ENCODE measurements at regions not wholly inside any gene's neighbourhood (a gene's known extent, or its start where the extent isn't known, plus 50 kb on each side); places are given as distances from the start of the nearest gene placed in this dataset.

DNA sequence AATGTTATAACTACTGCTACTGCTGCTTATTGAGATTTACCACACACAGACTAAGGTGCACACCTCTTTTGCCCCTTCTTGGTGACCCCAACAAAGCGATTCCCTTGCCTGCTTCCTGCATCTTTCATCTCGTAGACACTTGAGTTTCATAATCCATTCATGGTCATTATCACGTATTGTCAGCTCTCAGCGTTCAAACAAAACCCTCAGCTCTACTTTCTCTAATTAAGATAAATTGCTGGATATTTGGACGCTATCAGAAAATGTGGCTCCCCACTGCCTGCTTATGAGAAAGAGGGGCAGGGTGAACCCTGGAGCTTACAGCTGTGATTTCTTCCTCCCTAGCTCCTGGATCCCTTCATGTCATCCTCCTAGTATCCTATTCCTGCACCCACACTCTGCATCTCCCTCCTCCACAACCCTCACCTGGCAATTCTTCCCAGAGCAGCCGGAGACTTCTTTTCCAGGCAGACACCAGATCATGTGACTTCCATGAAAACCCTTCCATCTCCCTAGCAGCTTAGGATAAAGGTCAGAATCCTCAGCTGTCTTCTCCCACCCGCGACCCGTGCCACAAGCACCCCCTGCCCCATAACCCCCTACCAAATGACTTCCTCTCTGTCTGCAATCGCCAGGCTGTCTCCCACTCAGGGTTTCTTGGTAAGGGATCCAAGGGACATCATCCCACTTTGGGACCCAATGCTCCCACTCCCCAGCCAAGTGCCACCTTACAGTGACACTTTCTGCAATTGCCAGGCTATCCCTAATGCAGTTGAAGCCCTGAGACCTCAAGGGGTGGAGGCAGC is 146.5 kb downstream of the NSG2 start:
- Histone ChIP-seq H3K4me3 (no peak overlapping the region), H3K9me3 (no peaks in the 10 kb centered on the region), H3K27me3 (no peaks in the 10 kb centered on the region), H3K27ac (no peak overlapping the region), H3K36me3 (no peaks in the 10 kb centered on the region), H3K4me1 (ENCODE audit: insufficient read depth) (peaks cover 2% of the 10 kb centered on the region)
- TF ChIP-seq, protein P1, sequence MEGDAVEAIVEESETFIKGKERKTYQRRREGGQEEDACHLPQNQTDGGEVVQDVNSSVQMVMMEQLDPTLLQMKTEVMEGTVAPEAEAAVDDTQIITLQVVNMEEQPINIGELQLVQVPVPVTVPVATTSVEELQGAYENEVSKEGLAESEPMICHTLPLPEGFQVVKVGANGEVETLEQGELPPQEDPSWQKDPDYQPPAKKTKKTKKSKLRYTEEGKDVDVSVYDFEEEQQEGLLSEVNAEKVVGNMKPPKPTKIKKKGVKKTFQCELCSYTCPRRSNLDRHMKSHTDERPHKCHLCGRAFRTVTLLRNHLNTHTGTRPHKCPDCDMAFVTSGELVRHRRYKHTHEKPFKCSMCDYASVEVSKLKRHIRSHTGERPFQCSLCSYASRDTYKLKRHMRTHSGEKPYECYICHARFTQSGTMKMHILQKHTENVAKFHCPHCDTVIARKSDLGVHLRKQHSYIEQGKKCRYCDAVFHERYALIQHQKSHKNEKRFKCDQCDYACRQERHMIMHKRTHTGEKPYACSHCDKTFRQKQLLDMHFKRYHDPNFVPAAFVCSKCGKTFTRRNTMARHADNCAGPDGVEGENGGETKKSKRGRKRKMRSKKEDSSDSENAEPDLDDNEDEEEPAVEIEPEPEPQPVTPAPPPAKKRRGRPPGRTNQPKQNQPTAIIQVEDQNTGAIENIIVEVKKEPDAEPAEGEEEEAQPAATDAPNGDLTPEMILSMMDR (IDR thresholded peaks at IDR 0.05): no peak
- TF ChIP-seq EP300 (IDR thresholded peaks at IDR 0.05) (no peak), POLR2A (IDR thresholded peaks at IDR 0.05) (no peak)
- no peak for DNase-seq
- 45 to 53% (median 51%) methylated on average over 10 of the region's 10 CpGs for WGBS, 3 donors
- intact Hi-C loops (cut with DNase I): no loop called here

DNA sequence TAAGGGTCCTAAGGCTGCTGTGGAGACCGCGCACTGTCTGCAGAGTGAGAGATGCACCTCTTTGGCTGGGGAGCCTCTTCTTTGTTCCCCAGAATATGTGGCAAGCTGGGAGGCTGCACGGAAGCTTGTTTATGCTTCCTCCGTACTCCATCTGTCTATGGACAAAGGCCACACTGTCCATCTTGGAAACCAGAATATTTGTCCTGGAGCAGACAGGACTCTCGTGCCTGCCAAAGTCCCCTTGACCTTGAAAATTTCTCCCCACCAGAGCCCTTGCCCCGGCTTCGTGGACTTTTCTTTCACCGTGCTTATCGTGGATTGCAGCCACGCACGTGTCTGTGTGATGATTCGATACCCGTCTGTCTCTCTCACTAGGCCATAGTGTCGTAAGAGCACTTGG is 147.4 kb downstream of the NSG2 start:
- TF ChIP-seq, protein P1 (IDR thresholded peaks at IDR 0.05): no peak
- TF ChIP-seq POLR2A (IDR thresholded peaks at IDR 0.05) (no peak), EP300 (IDR thresholded peaks at IDR 0.05) (no peak)
- H3K36me3 ChIP-seq: no peaks in the 10 kb centered on the region
- intact Hi-C loops (cut with DNase I): no loop called here
- 86 to 88% (median 87%) methylated on average over 14 of the region's 14 CpGs for WGBS, 3 donors
- no peaks in the 10 kb centered on the region for H3K9me3 ChIP-seq
- peaks cover 4% of the 10 kb centered on the region for H3K4me1 ChIP-seq (ENCODE audit: insufficient read depth)
- H3K4me3 ChIP-seq: no peak overlapping the region
- no peak overlapping the region for H3K27ac ChIP-seq
- DNase-seq: no peak
- no peaks in the 10 kb centered on the region for H3K27me3 ChIP-seq

DNA sequence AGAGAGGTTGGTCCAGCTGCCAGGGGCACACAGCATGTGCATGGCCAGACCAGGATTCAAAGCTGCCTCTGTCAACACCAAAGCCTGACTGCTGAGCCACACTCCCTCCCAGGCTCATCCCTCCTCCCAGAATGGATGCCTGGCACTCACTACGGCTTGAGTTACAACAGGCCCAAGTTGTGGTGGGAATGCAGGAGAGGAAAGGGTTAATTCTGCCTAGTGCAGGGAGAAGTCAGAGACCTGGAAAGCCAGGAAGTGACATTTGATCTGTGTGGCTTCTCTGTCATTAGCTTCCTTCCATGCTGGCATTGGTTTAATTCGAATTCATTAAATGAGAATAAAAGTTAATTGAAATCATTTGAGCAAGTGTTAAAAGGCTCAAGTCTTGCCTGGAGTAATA is 150.0 kb downstream of the NSG2 start:
- no peaks in the 10 kb centered on the region for H3K36me3 ChIP-seq
- 67 to 79% (median 77%) methylated on average over 2 of the region's 2 CpGs for WGBS, 3 donors
- no peak overlapping the region for H3K27ac ChIP-seq
- no peaks in the 10 kb centered on the region for H3K27me3 ChIP-seq
- DNase-seq: no peak
- no peak overlapping the region for H3K4me3 ChIP-seq
- intact Hi-C loops (cut with DNase I): no loop called here
- H3K4me1 ChIP-seq (ENCODE audit: insufficient read depth): peaks cover 4% of the 10 kb centered on the region
- TF ChIP-seq EP300 (IDR thresholded peaks at IDR 0.05) (no peak), POLR2A (IDR thresholded peaks at IDR 0.05) (no peak)
- TF ChIP-seq, protein P1 (IDR thresholded peaks at IDR 0.05): no peak
- H3K9me3 ChIP-seq: no peaks in the 10 kb centered on the region

DNA sequence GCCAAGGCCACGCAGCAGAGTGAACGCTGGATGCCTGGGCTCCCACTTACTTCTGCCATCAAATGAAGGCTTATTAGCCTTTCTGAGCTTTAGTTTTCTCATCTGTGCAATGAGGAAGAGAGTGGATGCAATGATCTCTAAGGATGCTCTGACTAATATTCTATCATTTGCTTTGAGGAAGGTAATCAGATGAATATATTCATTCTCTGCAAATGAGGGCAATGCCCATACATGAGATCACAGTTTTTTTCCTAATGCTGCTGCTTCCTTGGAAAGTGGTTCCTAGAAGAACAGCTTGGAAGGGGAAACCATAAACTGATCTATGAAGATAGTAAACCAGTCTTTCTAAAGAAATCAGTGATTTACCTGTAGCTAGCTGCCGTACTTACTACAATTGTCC is 152.4 kb downstream of the NSG2 start:
- intact Hi-C loops (cut with DNase I): no loop called here
- TF ChIP-seq, protein P1 (IDR thresholded peaks at IDR 0.05): no peak
- Histone ChIP-seq H3K27ac (no peak overlapping the region), H3K9me3 (no peaks in the 10 kb centered on the region), H3K36me3 (no peaks in the 10 kb centered on the region), H3K4me1 (ENCODE audit: insufficient read depth) (peaks cover 4% of the 10 kb centered on the region), H3K27me3 (no peaks in the 10 kb centered on the region), H3K4me3 (no peak overlapping the region)
- DNase-seq: no peak
- 59 to 72% (median 67%) methylated on average over 3 of the region's 3 CpGs for WGBS, 3 donors
